Adrenal gland (tissue), 9 donors: ENCODE measurements at regions not wholly inside any gene's neighbourhood (a gene's known extent, or its start where the extent isn't known, plus 50 kb on each side); places are given as distances from the start of the nearest gene placed in this dataset.
"Not testable (repeated sequence)": the region's sequence is repeated elsewhere in the genome, so short reads cannot be mapped to it uniquely, and the experiment has no call there.

Experiments
- DNase-seq, 7 donors: peaks; one replicate each; pipeline ENCODE4 v3.0.0-alpha.2; 2019 to 2020
- H3K27ac ChIP-seq, 5 donors: fragments of 200-600 bp; sonication (generic) in 4 of 5; 1 replicate in 3 of 5; 2 replicates in 2 of 5; pipeline versions ENCODE4 v1.5.1 to v1.8.0; 2016 to 2020; ENCODE audit warnings: mild to moderate bottlenecking in 1 of 5
- H3K27me3 ChIP-seq: fragments of 200-600 bp; 2 replicates; pipeline ENCODE4 v1.8.0; 2021
- H3K36me3 ChIP-seq, 2 donors: fragments of 200-600 bp; replicated peaks in 1 of 2; 1 replicate in 1 of 2; 2 replicates in 1 of 2; pipeline versions ENCODE4 v1.5.1 to v1.8.0; 2018 to 2022
- H3K4me1 ChIP-seq, 2 donors: fragments of 200-600 bp; replicated peaks in 1 of 2; 1 replicate in 1 of 2; 2 replicates in 1 of 2; pipeline versions ENCODE4 v1.5.1 to v1.8.0; 2018 to 2021
- H3K4me3 ChIP-seq, 4 donors: fragments of 200-600 bp; sonication (generic) in 3 of 4; one replicate each; pipeline ENCODE4 v1.5.1; 2016 to 2018
- H3K9me3 ChIP-seq, 3 donors: fragments of 200-600 bp; sonication (generic) in 1 of 3; replicated peaks in 1 of 3; 1 replicate in 2 of 3; 2 replicates in 1 of 3; pipeline versions ENCODE4 v1.5.1 to v1.8.0; 2016 to 2021
- POLR2A ChIP-seq, 2 donors: fragments of 450-650 bp; IDR thresholded peaks; one replicate each; pipeline ENCODE4 v1.6.1; 2017; ENCODE audit warnings: antibody characterized with exemption in 2 of 2, mild to moderate bottlenecking in 2 of 2, moderate library complexity in 1 of 2
- WGBS, 4 donors: extraction: QIAGEN DNeasy Blood & Tissue Kit in 2 of 4; methylation state at CpG; one replicate each; pipeline versions ENCODE4 v1.1.5 to v1.1.7; 2013 to 2017; 5-methylcytosine and 5-hydroxymethylcytosine counted together
- intact Hi-C, 2 donors: fragments of 100-400 bp; cut with DNase I; formaldehyde crosslinking; loops; one replicate each; pipeline versions ENCODE4 v1.14.1 to v1.15.0; 2022 to 2023
- TF ChIP-seq, protein P1 (sequence below), 6 experiments: fragments of 450-650 bp in 4 of 6; fragments of 200-600 bp in 2 of 6; sonication (generic) in 1 of 6; IDR thresholded peaks; 1 replicate in 5 of 6; 2 replicates in 1 of 6; pipeline versions ENCODE4 v1.5.1 to v1.8.0; 2016 to 2021; ENCODE audit warnings: antibody characterized with exemption in 6 of 6, mild to moderate bottlenecking in 2 of 6, moderate library complexity in 1 of 6
- donor health status: healthy with polysubstance abuse.
- donor health status: Bipolar disorder and iron deficiency.
- donor health status: DM: yes; HTN: yes; CAD: no.
- donor health status: DM: no; HTN: no; CAD: no.
- donor health status: DM: no; HTN: no; CAD: no.

DNA sequence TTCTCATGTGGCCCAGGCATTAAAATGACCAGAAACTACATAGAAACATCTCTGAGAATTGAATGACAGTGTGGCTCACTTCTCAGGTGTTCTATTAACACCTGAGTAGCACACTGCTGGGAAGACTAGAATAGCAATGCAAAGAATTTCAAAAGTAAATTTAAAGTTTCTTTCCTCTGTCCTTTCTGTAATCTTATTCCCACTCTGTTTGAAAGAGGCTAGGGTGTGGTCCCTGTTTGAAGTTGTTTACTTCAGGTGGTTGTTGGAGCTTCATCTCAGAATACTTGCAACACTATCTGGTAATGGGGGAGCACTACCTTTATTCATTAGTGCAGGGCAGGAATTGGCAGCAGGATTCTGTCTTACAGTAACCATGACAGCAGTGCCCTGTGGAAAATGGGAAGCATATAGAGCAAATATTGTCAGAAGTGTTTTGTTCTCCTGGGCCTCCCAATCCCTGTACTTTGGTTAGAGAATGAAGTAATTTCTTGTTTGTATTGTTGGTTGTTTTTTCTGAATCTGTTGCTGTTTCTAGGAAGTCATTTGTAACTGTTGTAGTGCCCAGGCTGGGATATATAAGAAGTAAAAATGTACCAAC lies 1210.2 kb upstream of the ATXN8OS start:
- no peak for DNase-seq

DNA sequence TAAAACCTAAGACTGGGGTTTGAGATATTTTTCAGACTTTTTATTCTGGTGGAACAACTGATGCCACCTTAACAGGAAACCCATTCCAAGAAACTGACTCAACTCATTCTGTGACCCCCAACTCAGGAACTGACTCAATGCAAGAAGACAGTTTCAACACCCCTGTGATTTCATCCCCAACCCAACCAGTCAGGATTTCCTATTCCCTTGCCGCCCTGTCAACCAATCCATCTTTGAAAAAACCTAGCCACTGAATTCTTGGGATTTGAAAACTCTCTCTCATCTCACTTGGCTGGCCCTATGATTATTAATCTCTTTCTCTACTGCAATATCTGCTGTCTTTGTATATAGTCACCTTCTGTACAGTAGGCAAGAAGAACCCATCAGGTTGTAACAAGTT lies 1211.9 kb upstream of the ATXN8OS start:
- Histone ChIP-seq H3K4me1 (no peaks in the 10 kb centered on the region), H3K27me3 (no peaks in the 10 kb centered on the region), H3K9me3 (no peaks in the 10 kb centered on the region), H3K27ac (no peak overlapping the region), H3K4me3 (no peak overlapping the region), H3K36me3 (no peaks in the 10 kb centered on the region)
- WGBS, 4 donors: 77 to 100% (median 95%) methylated on average over 1 of the region's 1 CpG
- TF ChIP-seq, protein P1, sequence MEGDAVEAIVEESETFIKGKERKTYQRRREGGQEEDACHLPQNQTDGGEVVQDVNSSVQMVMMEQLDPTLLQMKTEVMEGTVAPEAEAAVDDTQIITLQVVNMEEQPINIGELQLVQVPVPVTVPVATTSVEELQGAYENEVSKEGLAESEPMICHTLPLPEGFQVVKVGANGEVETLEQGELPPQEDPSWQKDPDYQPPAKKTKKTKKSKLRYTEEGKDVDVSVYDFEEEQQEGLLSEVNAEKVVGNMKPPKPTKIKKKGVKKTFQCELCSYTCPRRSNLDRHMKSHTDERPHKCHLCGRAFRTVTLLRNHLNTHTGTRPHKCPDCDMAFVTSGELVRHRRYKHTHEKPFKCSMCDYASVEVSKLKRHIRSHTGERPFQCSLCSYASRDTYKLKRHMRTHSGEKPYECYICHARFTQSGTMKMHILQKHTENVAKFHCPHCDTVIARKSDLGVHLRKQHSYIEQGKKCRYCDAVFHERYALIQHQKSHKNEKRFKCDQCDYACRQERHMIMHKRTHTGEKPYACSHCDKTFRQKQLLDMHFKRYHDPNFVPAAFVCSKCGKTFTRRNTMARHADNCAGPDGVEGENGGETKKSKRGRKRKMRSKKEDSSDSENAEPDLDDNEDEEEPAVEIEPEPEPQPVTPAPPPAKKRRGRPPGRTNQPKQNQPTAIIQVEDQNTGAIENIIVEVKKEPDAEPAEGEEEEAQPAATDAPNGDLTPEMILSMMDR (IDR thresholded peaks at IDR 0.05): no peak
- TF ChIP-seq POLR2A (IDR thresholded peaks at IDR 0.05): no peak
- intact Hi-C loops: no loop called here
- DNase-seq: no peak

More for the DNA sequence above, 1210.2 kb upstream of the ATXN8OS start:
- Histone ChIP-seq H3K9me3 (no peaks in the 10 kb centered on the region), H3K27ac (no peak overlapping the region), H3K36me3 (no peaks in the 10 kb centered on the region), H3K27me3 (no peaks in the 10 kb centered on the region), H3K4me3 (no peak overlapping the region), H3K4me1 (no peaks in the 10 kb centered on the region)
- intact Hi-C loops: no loop called here
- TF ChIP-seq, protein P1 (IDR thresholded peaks at IDR 0.05): no peak
- no peak for TF ChIP-seq POLR2A (IDR thresholded peaks at IDR 0.05)

DNA sequence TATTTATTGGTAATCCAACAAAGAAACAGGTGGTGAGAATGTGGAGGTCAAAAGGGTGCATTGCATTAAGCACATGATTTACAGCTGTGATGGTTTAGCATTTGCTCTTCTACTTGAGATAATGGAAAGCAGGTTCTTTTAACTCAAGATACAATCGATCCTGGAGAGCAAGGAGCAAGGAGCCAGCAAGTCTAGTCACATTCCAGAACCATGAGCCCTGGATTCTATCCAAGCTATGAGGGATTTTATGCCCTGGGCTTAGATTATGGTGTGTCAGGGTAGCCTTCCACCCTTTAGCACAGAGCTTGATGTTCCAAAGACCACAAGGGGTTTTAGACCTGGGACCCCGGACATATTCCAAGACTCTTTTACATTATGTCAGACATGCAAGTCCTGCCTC lies 1213.9 kb upstream of the ATXN8OS start:
- intact Hi-C loops, H3K4me1 ChIP-seq, H3K27ac ChIP-seq, H3K27me3 ChIP-seq, H3K9me3 ChIP-seq, H3K36me3 ChIP-seq, H3K4me3 ChIP-seq, DNase-seq: not testable (repeated sequence)
- 42 to 57% (median 47%) methylated on average over 2 of the region's 2 CpGs for WGBS, 4 donors

DNA sequence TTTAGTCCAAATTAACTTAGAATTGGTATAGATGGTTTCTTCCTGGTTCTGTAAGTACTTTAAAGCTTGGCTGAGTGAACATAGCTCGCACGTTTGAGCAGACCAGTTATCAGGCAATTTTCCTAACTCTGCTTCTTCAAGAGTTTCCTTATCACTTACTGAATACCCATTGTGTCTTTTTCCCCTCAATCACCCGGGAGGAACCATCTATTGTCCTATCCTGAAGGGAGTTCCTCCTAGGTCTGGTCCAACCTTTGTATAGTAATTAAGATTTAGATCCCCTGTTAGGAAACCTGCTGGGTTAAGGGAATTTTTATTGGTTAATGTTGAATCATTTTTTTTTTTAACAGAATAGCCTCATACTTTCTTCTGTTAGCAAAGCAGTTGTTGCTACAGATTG lies 1215.0 kb upstream of the ATXN8OS start:
- intact Hi-C loops, DNase-seq, H3K27me3 ChIP-seq, H3K4me1 ChIP-seq, H3K9me3 ChIP-seq, H3K36me3 ChIP-seq, H3K4me3 ChIP-seq, H3K27ac ChIP-seq: not testable (repeated sequence)
- WGBS, 4 donors: 68 to 72% (median 70%) methylated on average over 3 of the region's 3 CpGs

DNA sequence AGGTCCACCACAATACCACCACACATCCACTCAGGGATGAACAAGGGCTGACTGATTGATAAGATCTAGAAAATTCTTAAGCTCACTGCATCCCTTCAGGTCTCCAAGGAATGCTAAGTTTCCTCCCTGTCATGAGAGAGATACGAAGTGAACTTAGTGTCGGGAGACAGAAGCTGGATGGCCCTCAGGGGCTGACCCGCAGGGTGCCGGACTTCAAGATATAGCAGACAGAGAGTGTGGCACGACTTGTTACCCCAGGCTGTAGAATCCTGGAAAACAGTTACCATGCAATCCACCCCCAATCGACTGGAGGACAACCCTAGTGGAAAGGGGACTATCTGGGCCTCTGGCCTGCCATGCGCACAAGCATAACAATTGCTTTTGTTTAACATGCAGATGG lies 1217.5 kb upstream of the ATXN8OS start:
- H3K4me1 ChIP-seq, H3K4me3 ChIP-seq, H3K27ac ChIP-seq, H3K36me3 ChIP-seq, DNase-seq, intact Hi-C loops, H3K27me3 ChIP-seq, H3K9me3 ChIP-seq: not testable (repeated sequence)
- WGBS, 4 donors: 82 to 89% (median 87%) methylated on average over 7 of the region's 7 CpGs

DNA sequence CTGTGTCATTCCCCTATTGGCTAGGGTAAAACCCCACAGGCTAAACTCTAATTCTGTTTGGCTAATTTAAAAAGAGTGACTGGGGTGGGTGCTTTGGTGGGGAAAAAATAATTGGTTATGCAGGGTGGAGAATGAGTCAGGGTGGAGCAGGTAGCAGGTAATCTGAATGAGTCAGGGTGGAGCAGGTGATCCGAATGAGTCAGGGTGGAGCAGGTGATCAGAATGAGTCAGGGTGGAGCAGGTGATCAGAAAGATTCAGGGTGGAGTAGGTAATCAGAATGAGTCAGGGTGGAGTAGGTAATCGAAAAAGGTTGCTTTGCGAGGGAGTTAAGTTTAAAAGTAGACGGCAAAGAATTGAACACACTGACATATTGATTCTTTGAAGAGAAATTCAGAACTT lies 1218.8 kb upstream of the ATXN8OS start:
- 87 to 90% (median 89%) methylated on average over 4 of the region's 4 CpGs for WGBS, 4 donors
- Histone ChIP-seq H3K4me3 (no peak overlapping the region), H3K27me3 (no peaks in the 10 kb centered on the region), H3K9me3 (no peaks in the 10 kb centered on the region), H3K27ac (no peak overlapping the region), H3K4me1 (no peaks in the 10 kb centered on the region), H3K36me3 (no peaks in the 10 kb centered on the region)
- TF ChIP-seq POLR2A (IDR thresholded peaks at IDR 0.05): no peak
- TF ChIP-seq, protein P1 (IDR thresholded peaks at IDR 0.05): no peak
- DNase-seq: no peak
- intact Hi-C loops: no loop called here
